Thymus (tissue), 11 donors: ENCODE measurements at regions not wholly inside any gene's neighbourhood (a gene's known extent, or its start where the extent isn't known, plus 50 kb on each side); places are given as distances from the start of the nearest gene placed in this dataset.
A peak's percentile ranks its signal among the peaks of the same experiment; 100 is the strongest.

Experiments
- DNase-seq, 9 donors: peaks; one replicate each; pipeline ENCODE4 v3.0.0-alpha.2; 2013; ENCODE audit warnings: low spot score in 9 of 9, low read depth in 6 of 9, missing footprints in 1 of 9
- H3K27ac ChIP-seq, 2 donors: one replicate each; pipeline ENCODE4 v1.5.1; 2013; ENCODE audit warnings: control low read depth in 1 of 2, low read depth in 1 of 2, low read length in 1 of 2, mild to moderate bottlenecking in 1 of 2, moderate library complexity in 1 of 2
- H3K27me3 ChIP-seq, 2 donors: one replicate each; pipeline ENCODE4 v1.5.1; 2013; ENCODE audit warnings: low read length in 1 of 2; ENCODE audit not compliant: control insufficient read depth in 2 of 2, insufficient read depth in 1 of 2
- H3K36me3 ChIP-seq, 2 donors: one replicate each; pipeline ENCODE4 v1.5.1; 2013; ENCODE audit warnings: low read length in 1 of 2, mild to moderate bottlenecking in 1 of 2, moderate library complexity in 1 of 2; ENCODE audit not compliant: control insufficient read depth in 2 of 2, insufficient read depth in 2 of 2
- H3K4me1 ChIP-seq, 2 donors: one replicate each; pipeline ENCODE4 v1.5.1; 2013; ENCODE audit warnings: low read length in 2 of 2; ENCODE audit not compliant: control insufficient read depth in 2 of 2, insufficient read depth in 2 of 2
- H3K4me3 ChIP-seq, 2 donors: one replicate each; pipeline ENCODE4 v1.5.1; 2013; ENCODE audit warnings: low read length in 2 of 2, control low read depth in 1 of 2, mild to moderate bottlenecking in 1 of 2
- H3K9me3 ChIP-seq, 2 donors: one replicate each; pipeline ENCODE4 v1.5.1; 2013; ENCODE audit warnings: low read length in 1 of 2, mild to moderate bottlenecking in 1 of 2; ENCODE audit not compliant: control insufficient read depth in 2 of 2, insufficient read depth in 1 of 2
- WGBS: extraction: QIAGEN DNeasy Blood & Tissue Kit; methylation state at CpG from one replicate; pipeline ENCODE4 v1.1.7; 2013; 5-methylcytosine and 5-hydroxymethylcytosine counted together
- donor health status: healthy.

- H3K9me3 ChIP-seq = no peaks in the 10 kb centered on the region
Observed at GRCh38 chr7:22013711-22014110, 68.0 kb upstream of the CDCA7L start.

GRCh38 chr7:22008683-22009082 lies 63.0 kb upstream of the CDCA7L start:
- Histone ChIP-seq H3K4me3 (no peak overlapping the region), H3K27me3 (no peaks in the 10 kb centered on the region), H3K27ac (no peak overlapping the region), H3K9me3 (no peaks in the 10 kb centered on the region), H3K36me3 (no peaks in the 10 kb centered on the region), H3K4me1 (no peaks in the 10 kb centered on the region)
- DNase-seq = no peak
- WGBS = 95% methylated on average over 5 of the region's 5 CpGs

More at GRCh38 chr7:22013711-22014110, 68.0 kb upstream of the CDCA7L start:
- no peaks in the 10 kb centered on the region for H3K27me3 ChIP-seq
- WGBS = 95% methylated on average over 4 of the region's 4 CpGs
- H3K36me3 ChIP-seq = no peaks in the 10 kb centered on the region
- H3K4me3 ChIP-seq = no peak overlapping the region
- DNase-seq = no peak
- no peaks in the 10 kb centered on the region for H3K4me1 ChIP-seq
- no peak overlapping the region for H3K27ac ChIP-seq

GRCh38 chr7:22008087-22008486 lies 62.4 kb upstream of the CDCA7L start:
- Histone ChIP-seq H3K4me1 (no peaks in the 10 kb centered on the region), H3K27me3 (no peaks in the 10 kb centered on the region), H3K27ac (no peak overlapping the region), H3K9me3 (no peaks in the 10 kb centered on the region), H3K4me3 (no peak overlapping the region), H3K36me3 (no peaks in the 10 kb centered on the region)
- 83% methylated on average over 5 of the region's 5 CpGs for WGBS
- DNase-seq = no peak

GRCh38 chr7:22005151-22005550 lies 59.5 kb upstream of the CDCA7L start:
- DNase-seq = no peak
- Histone ChIP-seq H3K36me3 (no peaks in the 10 kb centered on the region), H3K4me1 (no peaks in the 10 kb centered on the region), H3K4me3 (no peak overlapping the region), H3K9me3 (no peaks in the 10 kb centered on the region), H3K27me3 (no peaks in the 10 kb centered on the region), H3K27ac (no peak overlapping the region)
- WGBS = 98% methylated on average over 1 of the region's 1 CpG

GRCh38 chr7:22002726-22003125 lies 57.0 kb upstream of the CDCA7L start:
- H3K4me1 ChIP-seq = no peaks in the 10 kb centered on the region
- no peaks in the 10 kb centered on the region for H3K27me3 ChIP-seq
- 98% methylated on average over 1 of the region's 1 CpG for WGBS
- H3K9me3 ChIP-seq = no peaks in the 10 kb centered on the region
- no peak overlapping the region for H3K4me3 ChIP-seq
- no peak overlapping the region for H3K27ac ChIP-seq
- DNase-seq = no peak
- H3K36me3 ChIP-seq = no peaks in the 10 kb centered on the region

GRCh38 chr7:22001345-22002004 lies 55.8 kb upstream of the CDCA7L start:
- DNase-seq = peak; percentile 6 to 78 (median 57)
- no peaks in the 10 kb centered on the region for H3K9me3 ChIP-seq
- H3K4me3 ChIP-seq = no peak overlapping the region
- WGBS = 25% methylated on average over 8 of the region's 8 CpGs
- H3K4me1 ChIP-seq = no peaks in the 10 kb centered on the region
- no peaks in the 10 kb centered on the region for H3K27me3 ChIP-seq
- no peaks in the 10 kb centered on the region for H3K36me3 ChIP-seq
- H3K27ac ChIP-seq = no peak overlapping the region

GRCh38 chr7:21999896-22000295 lies 54.2 kb upstream of the CDCA7L start:
- no peak for DNase-seq
- Histone ChIP-seq H3K9me3 (no peaks in the 10 kb centered on the region), H3K4me3 (no peak overlapping the region), H3K27ac (no peak overlapping the region), H3K4me1 (no peaks in the 10 kb centered on the region), H3K27me3 (no peaks in the 10 kb centered on the region), H3K36me3 (no peaks in the 10 kb centered on the region)
- WGBS = 96% methylated on average over 6 of the region's 6 CpGs

GRCh38 chr7:21996641-21997040 lies 50.9 kb upstream of the CDCA7L start:
- DNase-seq = no peak
- H3K36me3 ChIP-seq = no peaks in the 10 kb centered on the region
- whole genome bisulfite sequencing = 92% methylated on average over 1 of the region's 1 CpG
- H3K9me3 ChIP-seq = no peaks in the 10 kb centered on the region
- no peak overlapping the region for H3K27ac ChIP-seq
- H3K4me3 ChIP-seq = no peak overlapping the region
- H3K27me3 ChIP-seq = no peaks in the 10 kb centered on the region
- H3K4me1 ChIP-seq = no peaks in the 10 kb centered on the region
